Daoy (cell line): ENCODE measurements at regions not wholly inside any gene's neighbourhood (a gene's known extent, or its start where the extent isn't known, plus 50 kb on each side); places are given as distances from the start of the nearest gene placed in this dataset.
"Not testable (repeated sequence)": the region's sequence is repeated elsewhere in the genome, so short reads cannot be mapped to it uniquely, and the experiment has no call there.

Experiments used
- DNase-seq: peaks from one replicate; pipeline ENCODE4 v3.0.0-alpha.2; 2015; ENCODE audit warnings: low read depth

- DNase-seq: no peak
These were observed 362.2 kb upstream of the IRAK1BP1 start for GRCh38 chr6:78505178-78505577.

GRCh38 chr6:78511009-78511408 lies 356.3 kb upstream of the IRAK1BP1 start:
- DNase-seq: no peak

- no peak for DNase-seq
These were observed 353.5 kb upstream of the IRAK1BP1 start for GRCh38 chr6:78513856-78514255.

GRCh38 chr6:78515271-78515670 lies 352.1 kb upstream of the IRAK1BP1 start:
- no peak for DNase-seq

- no peak for DNase-seq
These were observed 350.0 kb upstream of the IRAK1BP1 start for GRCh38 chr6:78517399-78517798.

GRCh38 chr6:78523622-78524021 lies 343.7 kb upstream of the IRAK1BP1 start:
- no peak for DNase-seq

- no peak for DNase-seq
These were observed 341.4 kb upstream of the IRAK1BP1 start for GRCh38 chr6:78525976-78526375.

GRCh38 chr6:78526432-78526831 lies 340.9 kb upstream of the IRAK1BP1 start:
- DNase-seq: no peak

GRCh38 chr6:78528926-78529325 lies 338.4 kb upstream of the IRAK1BP1 start:
- no peak for DNase-seq

GRCh38 chr6:78530208-78530607 lies 337.1 kb upstream of the IRAK1BP1 start:
- DNase-seq: no peak

GRCh38 chr6:78533426-78533825 lies 333.9 kb upstream of the IRAK1BP1 start:
- no peak for DNase-seq

- no peak for DNase-seq
These were observed 333.5 kb upstream of the IRAK1BP1 start for GRCh38 chr6:78533876-78534275.

- DNase-seq: no peak
These were observed 329.3 kb upstream of the IRAK1BP1 start for GRCh38 chr6:78538002-78538401.

- DNase-seq: not testable (repeated sequence)
These were observed 319.7 kb upstream of the IRAK1BP1 start for GRCh38 chr6:78547636-78548035.

- DNase-seq: no peak
These were observed 316.0 kb upstream of the IRAK1BP1 start for GRCh38 chr6:78551361-78551760.

- DNase-seq: no peak
These were observed 314.9 kb upstream of the IRAK1BP1 start for GRCh38 chr6:78552435-78552834.

GRCh38 chr6:78554341-78554740 lies 313.0 kb upstream of the IRAK1BP1 start:
- no peak for DNase-seq

GRCh38 chr6:78559056-78559455 lies 308.3 kb upstream of the IRAK1BP1 start:
- no peak for DNase-seq

- DNase-seq: no peak
These were observed 306.3 kb upstream of the IRAK1BP1 start for GRCh38 chr6:78561015-78561414.

- DNase-seq: no peak
These were observed 301.4 kb upstream of the IRAK1BP1 start for GRCh38 chr6:78565997-78566396.

- DNase-seq: no peak
These were observed 297.3 kb upstream of the IRAK1BP1 start for GRCh38 chr6:78570044-78570443.

- no peak for DNase-seq
These were observed 289.8 kb upstream of the IRAK1BP1 start for GRCh38 chr6:78577585-78577984.

- no peak for DNase-seq
These were observed 288.9 kb upstream of the IRAK1BP1 start for GRCh38 chr6:78578430-78578829.

GRCh38 chr6:78580923-78581322 lies 286.4 kb upstream of the IRAK1BP1 start:
- DNase-seq: no peak

- DNase-seq: no peak
These were observed 284.3 kb upstream of the IRAK1BP1 start for GRCh38 chr6:78583079-78583478.
